A549 (cell line): ENCODE measurements at regions not wholly inside any gene's neighbourhood (a gene's known extent, or its start where the extent isn't known, plus 50 kb on each side); places are given as distances from the start of the nearest gene placed in this dataset.

Source experiments
- ATAC-seq, 2 experiments: fragments of 200-7000 bp in 1 of 2; fragments of >200 bp in 1 of 2; cut with Nextera tagmentation in 1 of 2; cut with Tn5 transposase in 1 of 2; 3 replicates each; pipeline versions ENCODE4 v1.8.0 to v1.9.1; 2018 to 2020; ENCODE audit warnings: mild to moderate bottlenecking in 1 of 2, moderate library complexity in 1 of 2
- CTCF ChIA-PET: fragments of 300-600 bp; sonication (Branson Sonifier 250); formaldehyde crosslinking; extraction: SDS; loops from one replicate; lab custom pipeline; 2021; ENCODE audit warnings: antibody characterized with exemption, inconsistent platforms; lab: Yijun Ruan, JAX
- POLR2A ChIA-PET: fragments of 350-600 bp; formaldehyde crosslinking; extraction: SDS; loops from one replicate; lab custom pipeline; 2021; ENCODE audit warnings: antibody characterized with exemption, inconsistent platforms; lab: Yijun Ruan, JAX
- DNase-seq, 2 experiments: peaks; one replicate each; pipeline versions ENCODE4 v3.0.0 to v3.0.0-alpha.2; 2011 to 2016; ENCODE audit warnings: low read depth in 1 of 2, low spot score in 1 of 2
- FAIRE-seq: peaks from 2 replicates; lab custom pipeline; 2011; peaks lifted over from hg19 to GRCh38; lab: Jason Lieb, UNC
- H3K27ac ChIP-seq, 2 experiments: fragments of >200 bp; sonication (Bioruptor Twin); formaldehyde crosslinking; 3 replicates each; pipeline ENCODE4 v1.5.1; 2016 to 2017
- H3K4me1 ChIP-seq: fragments of >200 bp; sonication (Bioruptor Twin); formaldehyde crosslinking; 3 replicates; pipeline ENCODE4 v1.6.1; 2016
- H3K4me2 ChIP-seq: fragments of >200 bp; sonication (Bioruptor Twin); formaldehyde crosslinking; 3 replicates; pipeline ENCODE4 v1.6.1; 2016
- H3K4me3 ChIP-seq: fragments of >200 bp; sonication (Bioruptor Twin); formaldehyde crosslinking; 3 replicates; pipeline ENCODE4 v1.5.1; 2016
- H3K9me3 ChIP-seq: fragments of >200 bp; sonication (Bioruptor Twin); formaldehyde crosslinking; 3 replicates; pipeline ENCODE4 v1.6.1; 2016
- ATOH8 ChIP-seq: fragments of 250-450 bp; sonication (Bioruptor Pico); IDR thresholded peaks from 2 replicates; pipeline ENCODE4 v1.5.0; 2020; ENCODE audit warnings: low read depth, mild to moderate bottlenecking, moderate library complexity
- CBX2 ChIP-seq: fragments of 200-600 bp; sonication (generic); IDR thresholded peaks from 2 replicates; pipeline ENCODE4 v1.6.1; 2016; ENCODE audit warnings: low read depth, mild to moderate bottlenecking, borderline replicate concordance
- CBX8 ChIP-seq: fragments of 200-600 bp; sonication (generic); IDR thresholded peaks from 2 replicates; pipeline ENCODE4 v1.6.1; 2016
- CEBPB ChIP-seq, 2 experiments: fragments of >200 bp in 1 of 2; sonication (Bioruptor Twin) in 1 of 2; formaldehyde crosslinking in 1 of 2; IDR thresholded peaks; 2 replicates each; pipeline ENCODE4 v1.6.1; 2012 to 2016
- CHD4 ChIP-seq: fragments of 200-600 bp; sonication (generic); IDR thresholded peaks from 2 replicates; pipeline ENCODE4 v1.6.1; 2016; ENCODE audit warnings: antibody characterized with exemption, mild to moderate bottlenecking, borderline replicate concordance
- EHMT2 ChIP-seq: fragments of 200-600 bp; sonication (generic); IDR thresholded peaks from 2 replicates; pipeline ENCODE4 v1.6.1; 2016; ENCODE audit warnings: antibody characterized with exemption, low read depth, mild to moderate bottlenecking, moderate library complexity
- FOSB ChIP-seq: fragments of 250-450 bp; sonication (Bioruptor Pico); IDR thresholded peaks from 2 replicates; pipeline ENCODE4 v1.5.0; 2020; ENCODE audit warnings: mild to moderate bottlenecking, moderate library complexity
- HDAC2 ChIP-seq: fragments of 200-600 bp; sonication (generic); IDR thresholded peaks from 2 replicates; pipeline ENCODE4 v1.6.1; 2016
- HOXA7 ChIP-seq: fragments of 250-450 bp; sonication (Bioruptor Pico); IDR thresholded peaks from 2 replicates; pipeline ENCODE4 v1.5.0; 2020; ENCODE audit warnings: mild to moderate bottlenecking, moderate library complexity
- HOXB13 ChIP-seq: fragments of 250-450 bp; sonication (Bioruptor Pico); IDR thresholded peaks from 2 replicates; pipeline ENCODE4 v1.5.0; 2020; ENCODE audit warnings: low read depth, mild to moderate bottlenecking, moderate library complexity
- HOXB5 ChIP-seq: fragments of 250-450 bp; sonication (Bioruptor Pico); IDR thresholded peaks from 2 replicates; pipeline ENCODE4 v1.5.0; 2020; ENCODE audit warnings: mild to moderate bottlenecking, moderate library complexity
- JUN ChIP-seq, 2 experiments: fragments of >200 bp; sonication (Bioruptor Twin); formaldehyde crosslinking; IDR thresholded peaks; 2 replicates in 1 of 2; 3 replicates in 1 of 2; pipeline ENCODE4 v1.6.1; 2016 to 2017
- MAZ ChIP-seq: fragments of 150-350 bp; IDR thresholded peaks from 2 replicates; pipeline ENCODE4 v1.6.1; 2014; ENCODE audit warnings: antibody characterized with exemption, low read depth, low read length, borderline replicate concordance
- NPAS2 ChIP-seq: fragments of 250-450 bp; sonication (Bioruptor Pico); IDR thresholded peaks from 2 replicates; pipeline ENCODE4 v1.8.0; 2022; ENCODE audit warnings: mild to moderate bottlenecking, moderate library complexity, borderline replicate concordance
- PHF8 ChIP-seq: fragments of 200-600 bp; sonication (generic); IDR thresholded peaks from 2 replicates; pipeline ENCODE4 v1.6.1; 2016; ENCODE audit warnings: low read depth, mild to moderate bottlenecking, antibody characterized with exemption, moderate library complexity, borderline replicate concordance
- RNF2 ChIP-seq: fragments of 200-600 bp; sonication (generic); IDR thresholded peaks from 2 replicates; pipeline ENCODE4 v1.6.1; 2016; ENCODE audit warnings: low read depth, mild to moderate bottlenecking, antibody characterized with exemption, moderate library complexity, borderline replicate concordance
- SMC3 ChIP-seq: fragments of >200 bp; sonication (Bioruptor Twin); formaldehyde crosslinking; IDR thresholded peaks from 3 replicates; pipeline ENCODE4 v1.6.1; 2018; ENCODE audit warnings: inconsistent platforms
- ZC3H11A ChIP-seq: fragments of 450-650 bp; IDR thresholded peaks from 2 replicates; pipeline ENCODE4 v1.6.1; 2014; ENCODE audit warnings: antibody characterized with exemption, mild to moderate bottlenecking
- ZNF302 ChIP-seq: fragments of 250-450 bp; sonication (Bioruptor Pico); IDR thresholded peaks from 2 replicates; pipeline ENCODE4 v1.9.0; 2021; ENCODE audit warnings: inconsistent platforms, mild to moderate bottlenecking, moderate library complexity
- ZSCAN20 ChIP-seq: fragments of 250-450 bp; sonication (Bioruptor Pico); IDR thresholded peaks from 2 replicates; pipeline ENCODE4 v1.8.0; 2022; ENCODE audit warnings: mild to moderate bottlenecking, moderate library complexity
- WGBS: methylation state at CpG from one replicate; pipeline ENCODE4 v1.1.6; 2017; ENCODE audit errors: missing lambda C conversion rate; 5-methylcytosine and 5-hydroxymethylcytosine counted together
- TF ChIP-seq, protein P1 (sequence below): IDR thresholded peaks from 2 replicates; pipeline ENCODE4 v1.6.1; 2012
- TF ChIP-seq, protein P2 (sequence below): fragments of 450-650 bp; IDR thresholded peaks from 2 replicates; pipeline ENCODE4 v1.6.1; 2014; ENCODE audit warnings: antibody characterized with exemption
- TF ChIP-seq, protein P3 (sequence below): fragments of 150-350 bp; IDR thresholded peaks from 2 replicates; pipeline ENCODE4 v1.6.1; 2014; ENCODE audit warnings: low read depth, mild to moderate bottlenecking, low read length

DNA sequence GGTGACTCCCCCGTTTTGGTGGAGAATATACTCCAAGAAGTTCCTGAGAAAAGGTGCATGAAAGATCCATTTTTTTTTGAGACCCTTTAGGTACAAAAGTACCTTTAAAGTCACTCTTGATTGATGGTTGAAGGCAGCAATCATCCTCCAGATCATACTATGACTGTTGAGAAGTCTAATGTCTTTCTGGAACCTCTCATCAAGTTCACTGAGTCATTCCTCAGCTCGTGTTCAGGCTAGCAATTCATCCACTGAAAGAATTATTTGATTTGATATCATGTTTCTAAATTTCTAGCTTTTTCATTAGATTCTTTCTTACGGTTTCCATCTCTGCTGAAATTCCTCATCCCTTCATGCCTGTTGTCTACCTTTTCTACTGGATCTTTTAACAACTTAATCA lies 65.1 kb upstream of the GJB6 start:
- H3K4me2 ChIP-seq, result no peak overlapping the region
- no peak for TF ChIP-seq RNF2
- no peak for TF ChIP-seq ATOH8 (CRISPR knock-in tag)
- TF ChIP-seq PHF8, result no peak
- no peak for TF ChIP-seq ZNF302 (CRISPR knock-in tag)
- TF ChIP-seq CEBPB (IDR thresholded peaks at IDR 0.05), result no peak
- TF ChIP-seq HOXB5 (CRISPR knock-in tag), result no peak
- TF ChIP-seq ZSCAN20 (CRISPR knock-in tag), result no peak
- TF ChIP-seq, all 56 proteins: peak for 0
- WGBS, result 22% methylated on average over 3 of the region's 3 CpGs
- ATAC-seq (no peak), FAIRE-seq (no peak), DNase-seq (no peak)
- H3K9me3 ChIP-seq, result no peaks in the 10 kb centered on the region
- POLR2A ChIA-PET, result no interaction called here
- CTCF ChIA-PET, result no interaction called here
- no peak overlapping the region for H3K4me3 ChIP-seq
- H3K27ac ChIP-seq, result no peak overlapping the region
- no peaks in the 10 kb centered on the region for H3K4me1 ChIP-seq

- Histone ChIP-seq H3K4me3 (no peak overlapping the region), H3K4me1 (no peaks in the 10 kb centered on the region), H3K9me3 (no peaks in the 10 kb centered on the region), H3K27ac (no peak overlapping the region), H3K4me2 (no peak overlapping the region)
- TF ChIP-seq JUN (IDR thresholded peaks at IDR 0.05) (no peak), CHD4 (no peak), FOSB (CRISPR knock-in tag) (no peak), ZNF302 (CRISPR knock-in tag) (no peak), HDAC2 (no peak), HOXB13 (CRISPR knock-in tag) (no peak), ATOH8 (CRISPR knock-in tag) (no peak), CBX2 (no peak), EHMT2 (no peak), MAZ (no peak), NPAS2 (CRISPR knock-in tag) (no peak), CBX8 (no peak), HOXB5 (CRISPR knock-in tag) (no peak), HOXA7 (no peak), ZC3H11A (no peak), SMC3 (no peak)
- TF ChIP-seq, protein P1, sequence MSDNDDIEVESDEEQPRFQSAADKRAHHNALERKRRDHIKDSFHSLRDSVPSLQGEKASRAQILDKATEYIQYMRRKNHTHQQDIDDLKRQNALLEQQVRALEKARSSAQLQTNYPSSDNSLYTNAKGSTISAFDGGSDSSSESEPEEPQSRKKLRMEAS, result no peak
- TF ChIP-seq, protein P2, sequence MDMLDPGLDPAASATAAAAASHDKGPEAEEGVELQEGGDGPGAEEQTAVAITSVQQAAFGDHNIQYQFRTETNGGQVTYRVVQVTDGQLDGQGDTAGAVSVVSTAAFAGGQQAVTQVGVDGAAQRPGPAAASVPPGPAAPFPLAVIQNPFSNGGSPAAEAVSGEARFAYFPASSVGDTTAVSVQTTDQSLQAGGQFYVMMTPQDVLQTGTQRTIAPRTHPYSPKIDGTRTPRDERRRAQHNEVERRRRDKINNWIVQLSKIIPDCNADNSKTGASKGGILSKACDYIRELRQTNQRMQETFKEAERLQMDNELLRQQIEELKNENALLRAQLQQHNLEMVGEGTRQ, result no peak
- TF ChIP-seq, protein P3, sequence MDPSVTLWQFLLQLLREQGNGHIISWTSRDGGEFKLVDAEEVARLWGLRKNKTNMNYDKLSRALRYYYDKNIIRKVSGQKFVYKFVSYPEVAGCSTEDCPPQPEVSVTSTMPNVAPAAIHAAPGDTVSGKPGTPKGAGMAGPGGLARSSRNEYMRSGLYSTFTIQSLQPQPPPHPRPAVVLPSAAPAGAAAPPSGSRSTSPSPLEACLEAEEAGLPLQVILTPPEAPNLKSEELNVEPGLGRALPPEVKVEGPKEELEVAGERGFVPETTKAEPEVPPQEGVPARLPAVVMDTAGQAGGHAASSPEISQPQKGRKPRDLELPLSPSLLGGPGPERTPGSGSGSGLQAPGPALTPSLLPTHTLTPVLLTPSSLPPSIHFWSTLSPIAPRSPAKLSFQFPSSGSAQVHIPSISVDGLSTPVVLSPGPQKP, result no peak
- FAIRE-seq (no peak), ATAC-seq (no peak), DNase-seq (no peak)
- ChIA-PET POLR2A (no interaction called here), CTCF (no interaction called here)
- 83% methylated on average over 4 of the region's 8 CpGs for WGBS
These were observed 63.8 kb upstream of the GJB6 start for GRCh38 chr13:20295956-20296355.
